Osteoblast (primary cell): ENCODE measurements at regions not wholly inside any gene's neighbourhood (a gene's known extent, or its start where the extent isn't known, plus 50 kb on each side); places are given as distances from the start of the nearest gene placed in this dataset.
A peak's percentile ranks its signal among the peaks of the same experiment; 100 is the strongest.

Source experiments
- DNase-seq: peaks from one replicate; pipeline ENCODE4 v3.0.0; 2011; ENCODE audit warnings: low spot score, mixed read lengths; ENCODE audit not compliant: insufficient read length; ENCODE audit errors: missing footprints
- H2AFZ ChIP-seq: 2 replicates; pipeline ENCODE4 v1.6.0; 2011; ENCODE audit warnings: mild to moderate bottlenecking, low read length
- H3K27ac ChIP-seq: 2 replicates; pipeline ENCODE4 v1.5.1; 2011; ENCODE audit warnings: mild to moderate bottlenecking, low read depth, low read length, moderate library complexity
- H3K27me3 ChIP-seq: 2 replicates; pipeline ENCODE4 v1.6.0; 2012; ENCODE audit warnings: mild to moderate bottlenecking, control low read depth, inconsistent platforms, low read length, moderate library complexity; ENCODE audit not compliant: insufficient read depth
- H3K36me3 ChIP-seq: 2 replicates; pipeline ENCODE4 v1.5.1; 2011; ENCODE audit warnings: mild to moderate bottlenecking, low read length, control low read depth, moderate library complexity; ENCODE audit not compliant: insufficient read depth
- H3K4me1 ChIP-seq: 2 replicates; pipeline ENCODE4 v1.5.1; 2011; ENCODE audit warnings: mild to moderate bottlenecking, low read length, control low read depth, moderate library complexity; ENCODE audit not compliant: insufficient read depth
- H3K4me2 ChIP-seq: 2 replicates; pipeline ENCODE4 v1.6.0; 2011; ENCODE audit warnings: mild to moderate bottlenecking, low read length; ENCODE audit not compliant: insufficient read depth
- H3K4me3 ChIP-seq: fragments of 200-600 bp; sonication (generic); 3 replicates; pipeline ENCODE4 v1.5.1; 2012; ENCODE audit warnings: mild to moderate bottlenecking, low read length, inconsistent platforms; ENCODE audit not compliant: insufficient read depth
- H3K79me2 ChIP-seq: 2 replicates; pipeline ENCODE4 v1.6.0; 2012; ENCODE audit warnings: mild to moderate bottlenecking, low read length, control low read depth, inconsistent platforms; ENCODE audit not compliant: insufficient read depth
- H3K9me3 ChIP-seq: 2 replicates; pipeline ENCODE4 v1.5.1; 2011; ENCODE audit warnings: low read depth, low read length, control low read depth
- H4K20me1 ChIP-seq: 2 replicates; pipeline ENCODE4 v1.6.0; 2012; ENCODE audit warnings: mild to moderate bottlenecking, low read length, control low read depth; ENCODE audit not compliant: insufficient read depth
- TF ChIP-seq, protein P1 (sequence below): IDR thresholded peaks from 2 replicates; pipeline ENCODE4 v1.5.1; 2011; ENCODE audit warnings: mild to moderate bottlenecking, low read depth, low read length, moderate library complexity; ENCODE audit errors: extremely low read depth

GRCh38 chr2:8146132-8147005, 535.5 kb upstream of the ID2 start:
- Histone ChIP-seq H3K36me3 (no peaks in the 10 kb centered on the region), H3K4me3 (no peak overlapping the region), H3K4me1 (peaks cover 31% of the 10 kb centered on the region), H3K79me2 (no peaks in the 10 kb centered on the region), H4K20me1 (no peaks in the 10 kb centered on the region), H3K27ac (no peak overlapping the region), H3K27me3 (no peaks in the 10 kb centered on the region), H2AFZ (no peak overlapping the region), H3K4me2 (no peak overlapping the region), H3K9me3 (no peaks in the 10 kb centered on the region)
- DNase-seq: no peak
- TF ChIP-seq, protein P1, sequence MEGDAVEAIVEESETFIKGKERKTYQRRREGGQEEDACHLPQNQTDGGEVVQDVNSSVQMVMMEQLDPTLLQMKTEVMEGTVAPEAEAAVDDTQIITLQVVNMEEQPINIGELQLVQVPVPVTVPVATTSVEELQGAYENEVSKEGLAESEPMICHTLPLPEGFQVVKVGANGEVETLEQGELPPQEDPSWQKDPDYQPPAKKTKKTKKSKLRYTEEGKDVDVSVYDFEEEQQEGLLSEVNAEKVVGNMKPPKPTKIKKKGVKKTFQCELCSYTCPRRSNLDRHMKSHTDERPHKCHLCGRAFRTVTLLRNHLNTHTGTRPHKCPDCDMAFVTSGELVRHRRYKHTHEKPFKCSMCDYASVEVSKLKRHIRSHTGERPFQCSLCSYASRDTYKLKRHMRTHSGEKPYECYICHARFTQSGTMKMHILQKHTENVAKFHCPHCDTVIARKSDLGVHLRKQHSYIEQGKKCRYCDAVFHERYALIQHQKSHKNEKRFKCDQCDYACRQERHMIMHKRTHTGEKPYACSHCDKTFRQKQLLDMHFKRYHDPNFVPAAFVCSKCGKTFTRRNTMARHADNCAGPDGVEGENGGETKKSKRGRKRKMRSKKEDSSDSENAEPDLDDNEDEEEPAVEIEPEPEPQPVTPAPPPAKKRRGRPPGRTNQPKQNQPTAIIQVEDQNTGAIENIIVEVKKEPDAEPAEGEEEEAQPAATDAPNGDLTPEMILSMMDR: no peak

DNA sequence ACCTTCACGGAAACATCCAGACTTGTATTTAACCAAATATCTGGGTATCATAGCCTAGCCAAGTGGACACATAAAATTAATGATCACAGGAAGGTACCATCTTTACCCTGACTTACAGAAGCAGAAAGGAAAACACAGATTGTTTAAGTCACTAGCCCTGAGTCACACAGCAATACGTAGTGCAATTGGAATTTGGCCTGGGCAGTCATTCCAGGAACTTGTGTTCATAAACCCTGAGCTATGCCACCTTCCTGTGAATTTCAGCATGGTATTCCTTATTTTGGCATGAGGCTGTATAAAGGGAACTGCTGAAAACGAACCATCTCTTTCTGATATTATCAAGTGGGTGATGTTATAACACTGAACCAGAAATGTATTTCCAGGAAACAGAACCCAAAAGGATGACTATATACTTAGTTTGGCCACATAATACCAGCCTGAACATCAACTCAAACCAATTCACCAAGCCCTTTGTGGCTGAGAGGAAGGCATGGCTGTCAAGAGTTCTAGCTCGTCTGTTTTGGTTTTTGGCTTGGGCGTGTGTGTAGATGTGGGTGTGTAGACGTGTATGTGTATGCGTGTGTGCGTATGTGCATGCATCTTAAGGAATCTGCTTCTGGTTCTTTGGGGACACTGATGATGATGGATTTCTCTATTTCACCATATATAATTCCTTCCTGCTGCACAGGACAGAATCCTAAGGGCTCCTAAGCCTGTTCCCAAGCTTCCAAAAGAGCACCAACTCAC, 533.4 kb upstream of the ID2 start:
- H3K4me1 ChIP-seq: peaks cover 31% of the 10 kb centered on the region
- no peaks in the 10 kb centered on the region for H3K36me3 ChIP-seq
- H3K4me2 ChIP-seq: peak overlapping the region; percentile 22
- H3K27me3 ChIP-seq: no peaks in the 10 kb centered on the region
- no peaks in the 10 kb centered on the region for H4K20me1 ChIP-seq
- H2AFZ ChIP-seq: no peak overlapping the region
- H3K9me3 ChIP-seq: no peaks in the 10 kb centered on the region
- H3K79me2 ChIP-seq: no peaks in the 10 kb centered on the region
- peak; percentile 76 for DNase-seq
- TF ChIP-seq, protein P1: no peak
- no peak overlapping the region for H3K4me3 ChIP-seq
- H3K27ac ChIP-seq: peak overlapping the region; percentile 62

GRCh38 chr2:8149007-8149405, 532.9 kb upstream of the ID2 start:
- H3K27ac ChIP-seq: peak overlapping the region; percentile 62
- H3K4me2 ChIP-seq: peak overlapping the region; percentile 22

More at GRCh38 chr2:8149007-8149405, 532.9 kb upstream of the ID2 start:
- Histone ChIP-seq H3K36me3 (no peaks in the 10 kb centered on the region), H4K20me1 (no peaks in the 10 kb centered on the region), H3K27me3 (no peaks in the 10 kb centered on the region), H3K4me1 (peaks cover 31% of the 10 kb centered on the region), H2AFZ (no peak overlapping the region), H3K4me3 (no peak overlapping the region), H3K79me2 (no peaks in the 10 kb centered on the region), H3K9me3 (no peaks in the 10 kb centered on the region)
- DNase-seq: no peak
- TF ChIP-seq, protein P1: no peak
